ENCODE measurements at regions not wholly inside any gene's neighbourhood (a gene's known extent, or its start where the extent isn't known, plus 50 kb on each side); places are given as distances from the start of the nearest gene placed in this dataset.

DNA sequence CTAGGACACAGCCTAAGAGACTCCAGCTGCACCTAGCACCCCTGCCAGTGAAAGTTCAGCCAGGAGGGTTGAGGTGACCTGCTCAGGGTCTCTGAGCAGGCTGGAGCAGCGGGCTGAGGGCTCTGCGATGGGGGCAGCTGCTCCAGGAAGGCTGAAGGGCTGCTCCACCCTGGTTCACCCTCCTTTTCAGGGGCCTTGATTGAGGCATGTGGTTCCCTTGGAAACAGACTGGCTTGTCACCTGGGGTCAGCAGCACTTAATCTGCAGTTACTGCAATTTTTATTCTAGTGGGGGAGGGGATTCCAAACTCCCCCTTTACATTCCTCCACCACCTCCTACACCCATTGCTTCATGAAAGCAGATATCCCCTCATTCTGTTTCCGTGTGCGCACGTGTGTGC, 85.3 kb upstream of the UNC5B start:
- no peak for DNase-seq (ENCODE audit: low spot score)
- TF ChIP-seq, protein P1, sequence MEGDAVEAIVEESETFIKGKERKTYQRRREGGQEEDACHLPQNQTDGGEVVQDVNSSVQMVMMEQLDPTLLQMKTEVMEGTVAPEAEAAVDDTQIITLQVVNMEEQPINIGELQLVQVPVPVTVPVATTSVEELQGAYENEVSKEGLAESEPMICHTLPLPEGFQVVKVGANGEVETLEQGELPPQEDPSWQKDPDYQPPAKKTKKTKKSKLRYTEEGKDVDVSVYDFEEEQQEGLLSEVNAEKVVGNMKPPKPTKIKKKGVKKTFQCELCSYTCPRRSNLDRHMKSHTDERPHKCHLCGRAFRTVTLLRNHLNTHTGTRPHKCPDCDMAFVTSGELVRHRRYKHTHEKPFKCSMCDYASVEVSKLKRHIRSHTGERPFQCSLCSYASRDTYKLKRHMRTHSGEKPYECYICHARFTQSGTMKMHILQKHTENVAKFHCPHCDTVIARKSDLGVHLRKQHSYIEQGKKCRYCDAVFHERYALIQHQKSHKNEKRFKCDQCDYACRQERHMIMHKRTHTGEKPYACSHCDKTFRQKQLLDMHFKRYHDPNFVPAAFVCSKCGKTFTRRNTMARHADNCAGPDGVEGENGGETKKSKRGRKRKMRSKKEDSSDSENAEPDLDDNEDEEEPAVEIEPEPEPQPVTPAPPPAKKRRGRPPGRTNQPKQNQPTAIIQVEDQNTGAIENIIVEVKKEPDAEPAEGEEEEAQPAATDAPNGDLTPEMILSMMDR (IDR thresholded peaks at IDR 0.05; ENCODE audit: extremely low read depth, insufficient read depth, missing control alignments) = no peak
- in situ Hi-C loops (cut with MboI; ENCODE audit: low pct_unique_long_range_greater_than_20kb, low sequenced_read_pairs, unreplicated experiment) = no loop called here

DNA sequence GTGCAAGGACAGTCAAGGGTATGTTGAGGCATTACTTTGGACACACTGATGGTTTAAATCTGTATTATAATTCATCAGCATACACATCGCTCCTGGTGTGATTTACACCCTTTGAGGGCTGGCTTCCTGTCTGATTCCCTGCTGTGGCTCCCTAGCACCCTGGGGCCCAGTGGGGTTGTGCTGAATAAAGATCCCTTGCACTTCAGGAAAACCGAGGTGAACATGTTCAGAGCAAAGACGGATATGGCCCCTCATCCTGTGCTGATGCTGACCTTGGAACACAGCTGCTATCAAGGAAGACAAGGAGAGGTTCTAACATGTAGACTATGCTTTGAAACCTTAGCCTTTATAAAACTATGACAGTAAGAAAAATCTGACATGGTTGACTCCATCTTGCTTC, 84.6 kb upstream of the UNC5B start:
- in situ Hi-C loops (cut with MboI; ENCODE audit: low pct_unique_long_range_greater_than_20kb, low sequenced_read_pairs, unreplicated experiment) = no loop called here
- no peak for DNase-seq (ENCODE audit: low spot score)
- TF ChIP-seq, protein P1 (IDR thresholded peaks at IDR 0.05; ENCODE audit: extremely low read depth, insufficient read depth, missing control alignments) = no peak

DNA sequence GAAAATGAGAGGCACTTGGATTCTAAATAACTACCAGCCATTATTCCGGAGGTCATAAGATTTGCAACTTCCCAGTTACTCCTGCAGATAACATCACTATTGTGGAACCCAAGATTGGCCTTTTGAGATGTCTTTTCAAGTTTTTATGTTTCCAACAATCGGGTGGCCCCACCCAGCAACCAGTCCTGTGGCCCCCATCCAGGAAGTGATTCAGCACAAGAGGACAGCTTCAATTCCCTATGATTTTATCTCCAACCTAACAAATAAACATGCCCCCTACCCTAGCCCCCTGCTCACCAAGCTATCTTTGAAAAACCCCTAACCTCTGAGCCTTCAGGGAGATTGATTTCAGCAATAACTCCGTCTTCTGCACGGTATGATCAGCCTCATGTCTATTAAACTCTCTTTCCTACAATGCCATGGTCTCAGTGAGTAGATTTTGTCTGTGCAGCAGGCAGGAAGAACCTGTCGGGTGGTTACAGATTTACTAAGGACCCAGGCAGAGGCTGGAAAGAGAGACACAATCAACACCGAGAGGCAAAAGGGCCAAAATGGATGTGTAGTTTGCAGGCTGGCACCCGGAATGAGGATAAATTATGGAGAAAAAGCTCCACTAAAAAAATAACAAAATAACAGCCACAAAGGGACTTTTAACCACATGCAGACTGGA, 83.9 kb upstream of the UNC5B start:
- no peak for DNase-seq (ENCODE audit: low spot score)
- TF ChIP-seq, protein P1 (IDR thresholded peaks at IDR 0.05; ENCODE audit: extremely low read depth, insufficient read depth, missing control alignments) = no peak
- in situ Hi-C loops (cut with MboI; ENCODE audit: low pct_unique_long_range_greater_than_20kb, low sequenced_read_pairs, unreplicated experiment) = no loop called here

DNA sequence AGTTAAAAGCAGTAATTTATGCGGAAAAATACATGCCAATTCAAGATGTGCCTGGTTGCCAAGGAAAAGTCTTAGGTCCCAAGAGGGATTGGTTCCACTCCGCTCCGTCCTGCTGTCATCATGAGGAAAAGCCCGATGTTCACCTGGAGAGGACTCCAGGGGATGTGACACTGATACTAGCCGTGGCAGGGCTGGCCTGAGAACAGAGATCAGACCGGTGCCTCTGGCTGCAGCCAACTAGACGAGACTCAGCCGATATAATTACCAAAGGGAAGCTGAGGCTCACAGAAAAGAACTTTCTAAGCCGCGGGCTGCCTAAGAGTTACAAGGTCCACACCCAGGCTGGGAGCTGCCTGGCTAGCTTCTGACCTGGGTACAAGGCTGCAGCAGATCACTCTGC, 81.3 kb upstream of the UNC5B start:
- in situ Hi-C loops (cut with MboI; ENCODE audit: low pct_unique_long_range_greater_than_20kb, low sequenced_read_pairs, unreplicated experiment) = no loop called here
- TF ChIP-seq, protein P1 (IDR thresholded peaks at IDR 0.05; ENCODE audit: extremely low read depth, insufficient read depth, missing control alignments) = no peak
- no peak for DNase-seq (ENCODE audit: low spot score)

DNA sequence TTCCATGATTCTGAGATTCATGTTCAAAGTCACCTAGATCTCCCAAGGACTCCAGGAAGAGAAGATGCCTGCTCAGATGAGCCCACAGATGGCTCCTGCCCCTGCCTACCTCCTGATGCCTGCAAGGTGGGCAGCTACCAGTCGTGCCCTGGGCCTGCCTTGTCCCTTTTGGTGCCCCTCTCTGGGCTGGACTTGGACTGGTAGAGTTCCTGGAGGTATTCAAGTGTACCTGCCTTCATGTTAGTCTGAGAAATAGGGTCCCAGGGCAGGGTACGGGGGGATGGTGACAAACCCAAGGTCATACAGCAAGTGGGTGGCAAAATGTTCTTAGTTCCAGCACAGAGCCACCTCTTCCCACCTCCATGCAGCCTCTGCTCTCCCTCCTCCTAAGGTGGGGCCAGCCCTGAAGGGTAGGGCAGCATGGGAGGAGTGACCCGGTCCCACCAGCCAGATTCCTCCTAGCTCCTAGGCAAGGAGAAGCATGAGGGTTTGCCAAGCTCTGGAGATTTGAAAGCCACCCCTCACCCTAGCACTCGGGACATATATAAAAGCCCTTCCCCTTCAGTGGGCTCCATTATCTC, 80.8 kb upstream of the UNC5B start:
- in situ Hi-C loops (cut with MboI; ENCODE audit: low pct_unique_long_range_greater_than_20kb, low sequenced_read_pairs, unreplicated experiment) = no loop called here
- TF ChIP-seq, protein P1 (IDR thresholded peaks at IDR 0.05; ENCODE audit: extremely low read depth, insufficient read depth, missing control alignments) = no peak
- DNase-seq (ENCODE audit: low spot score) = no peak

DNA sequence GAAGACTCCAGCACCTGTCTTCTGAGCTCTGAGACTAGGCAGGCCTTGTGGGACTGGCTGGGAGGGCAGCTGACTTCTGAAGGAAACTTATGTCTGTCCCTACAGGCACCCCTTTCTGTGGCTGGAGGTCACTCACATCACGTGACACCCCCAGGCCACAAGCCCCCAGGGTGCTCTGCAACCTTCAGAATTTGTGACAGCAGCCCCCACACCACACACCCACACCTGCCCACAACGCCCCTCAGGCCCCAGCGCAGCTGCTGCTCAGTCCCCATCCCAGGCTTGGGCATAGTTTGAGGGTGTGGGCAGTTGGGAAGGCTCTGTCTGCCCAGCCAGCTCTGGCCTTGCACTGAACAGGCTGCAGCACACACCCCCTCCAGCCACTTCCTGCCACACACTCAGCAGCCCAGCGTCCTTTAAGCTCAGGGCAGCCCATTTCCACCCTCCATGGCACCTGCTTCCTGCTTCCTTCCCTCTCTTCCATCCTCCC, 80.0 kb upstream of the UNC5B start:
- DNase-seq (ENCODE audit: low spot score) = no peak
- TF ChIP-seq, protein P1 (IDR thresholded peaks at IDR 0.05; ENCODE audit: extremely low read depth, insufficient read depth, missing control alignments) = no peak
- in situ Hi-C loops (cut with MboI; ENCODE audit: low pct_unique_long_range_greater_than_20kb, low sequenced_read_pairs, unreplicated experiment) = no loop called here
